IMR-90 (cell line): ENCODE measurements at regions not wholly inside any gene's neighbourhood (a gene's known extent, or its start where the extent isn't known, plus 50 kb on each side); places are given as distances from the start of the nearest gene placed in this dataset.
"Not testable (repeated sequence)": the region's sequence is repeated elsewhere in the genome, so short reads cannot be mapped to it uniquely, and the experiment has no call there.

Experiments used
- ATAC-seq: fragments of 200-7000 bp; cut with Tn5 transposase; 2 replicates; pipeline ENCODE4 v1.9.1; 2020; ENCODE audit warnings: low read depth, mild to moderate bottlenecking, moderate library complexity
- BruUV-seq: library from RNA; stranded (reverse); fragments of 400-500 nt; replicated peaks from 2 replicates; lab custom pipeline; 2021; lab: Mats Ljungman, UMichigan
- CTCF ChIA-PET: fragments of 300-600 bp; formaldehyde crosslinking; extraction: SDS; loops from one replicate; lab custom pipeline; 2021; ENCODE audit warnings: antibody characterized with exemption; lab: Yijun Ruan, JAX
- POLR2A ChIA-PET: fragments of 300-600 bp; sonication (Branson Sonifier 250); formaldehyde crosslinking; loops from one replicate; lab custom pipeline; 2022; ENCODE audit warnings: antibody characterized with exemption; ENCODE audit not compliant: unreplicated experiment; lab: Charles Lee
- DNase-seq: peaks from one replicate; pipeline ENCODE4 v3.0.0; 2013
- H2AFZ ChIP-seq: replicated peaks from 2 replicates; pipeline ENCODE3; 2013; ENCODE audit warnings: low read length, mild to moderate bottlenecking; ENCODE audit not compliant: poor library complexity
- H2AK5ac ChIP-seq: 2 replicates; pipeline ENCODE4 v1.6.1; 2013; ENCODE audit warnings: low read depth, low read length, inconsistent platforms
- H2AK9ac ChIP-seq: replicated peaks from 2 replicates; pipeline ENCODE3; 2013; ENCODE audit warnings: mild to moderate bottlenecking, low read depth, low read length, moderate library complexity; ENCODE audit not compliant: poor library complexity
- H2BK120ac ChIP-seq: 2 replicates; pipeline ENCODE4 v1.6.1; 2013; ENCODE audit warnings: low read depth, low read length, inconsistent platforms
- H2BK15ac ChIP-seq: 3 replicates; pipeline ENCODE4 v1.6.1; 2013; ENCODE audit warnings: low read depth, low read length, inconsistent platforms
- H2BK20ac ChIP-seq: 2 replicates; pipeline ENCODE4 v1.6.1; 2013; ENCODE audit warnings: low read depth, mild to moderate bottlenecking, inconsistent platforms, low read length, moderate library complexity
- H2BK5ac ChIP-seq: 2 replicates; pipeline ENCODE4 v1.6.1; 2013; ENCODE audit warnings: mild to moderate bottlenecking, low read depth, low read length, inconsistent platforms; ENCODE audit not compliant: poor library complexity, severe bottlenecking
- H3K14ac ChIP-seq: replicated peaks from 2 replicates; pipeline ENCODE4 v1.6.1; 2013; ENCODE audit warnings: low read depth, low read length, inconsistent platforms
- H3K18ac ChIP-seq: 2 replicates; pipeline ENCODE4 v1.6.1; 2013; ENCODE audit warnings: low read depth, low read length, control low read depth
- H3K23ac ChIP-seq: 2 replicates; pipeline ENCODE4 v1.6.1; 2013; ENCODE audit warnings: low read depth, low read length, inconsistent platforms
- H3K27ac ChIP-seq: 2 replicates; pipeline ENCODE4 v1.5.1; 2013; ENCODE audit warnings: mild to moderate bottlenecking, control low read depth, low read length; ENCODE audit not compliant: insufficient read depth
- H3K27me3 ChIP-seq: 2 replicates; pipeline ENCODE4 v1.6.1; 2013; ENCODE audit warnings: low read length; ENCODE audit not compliant: control insufficient read depth, insufficient read depth
- H3K36me3 ChIP-seq: 2 replicates; pipeline ENCODE4 v1.6.1; 2013; ENCODE audit warnings: low read length, mixed read lengths; ENCODE audit not compliant: control insufficient read depth, insufficient read depth
- H3K4ac ChIP-seq: 2 replicates; pipeline ENCODE4 v1.6.1; 2013; ENCODE audit warnings: low read depth, low read length, inconsistent platforms
- H3K4me1 ChIP-seq: 2 replicates; pipeline ENCODE4 v1.6.1; 2013; ENCODE audit warnings: low read length, mixed read lengths; ENCODE audit not compliant: control insufficient read depth, insufficient read depth
- H3K4me2 ChIP-seq: 2 replicates; pipeline ENCODE4 v1.6.1; 2013; ENCODE audit warnings: low read depth, mild to moderate bottlenecking, control low read depth, low read length, moderate library complexity
- H3K4me3 ChIP-seq: 2 replicates; pipeline ENCODE4 v1.5.1; 2013; ENCODE audit warnings: low read depth, mild to moderate bottlenecking, control low read depth, low read length, moderate library complexity; ENCODE audit not compliant: insufficient read depth
- H3K56ac ChIP-seq: 2 replicates; pipeline ENCODE4 v1.6.1; 2013; ENCODE audit warnings: low read length, inconsistent platforms; ENCODE audit not compliant: insufficient read depth; ENCODE audit errors: extremely low read depth
- H3K79me1 ChIP-seq, 2 experiments: 2 replicates each; pipeline ENCODE4 v1.6.1; 2013; ENCODE audit warnings: low read length in 2 of 2, inconsistent platforms in 1 of 2, low read depth in 1 of 2
- H3K9ac ChIP-seq: 2 replicates; pipeline ENCODE4 v1.6.1; 2013; ENCODE audit warnings: low read depth, low read length, control low read depth
- H3K9me1 ChIP-seq: 2 replicates; pipeline ENCODE4 v1.6.1; 2013; ENCODE audit warnings: low read length, inconsistent platforms; ENCODE audit not compliant: insufficient read depth
- H3K9me3 ChIP-seq: 2 replicates; pipeline ENCODE4 v1.6.1; 2013; ENCODE audit warnings: low read length; ENCODE audit not compliant: control insufficient read depth, insufficient read depth
- H4K20me1 ChIP-seq: 2 replicates; pipeline ENCODE4 v1.6.1; 2013; ENCODE audit warnings: low read length, inconsistent platforms; ENCODE audit not compliant: insufficient read depth
- H4K5ac ChIP-seq: 2 replicates; pipeline ENCODE4 v1.6.1; 2013; ENCODE audit warnings: mild to moderate bottlenecking, low read depth, low read length, control low read depth
- H4K8ac ChIP-seq, 2 experiments: 2 replicates each; pipeline ENCODE4 v1.6.1; 2013; ENCODE audit warnings: low read depth in 2 of 2, low read length in 2 of 2, control low read depth in 1 of 2, inconsistent platforms in 1 of 2
- H4K91ac ChIP-seq: 2 replicates; pipeline ENCODE4 v1.6.1; 2013; ENCODE audit warnings: low read depth, low read length, inconsistent platforms; ENCODE audit not compliant: insufficient read depth
- FOS ChIP-seq: fragments of 150-350 bp; IDR thresholded peaks from 2 replicates; pipeline ENCODE4 v1.6.1; 2016; ENCODE audit warnings: low read depth, low read length
- MXI1 ChIP-seq: IDR thresholded peaks from 2 replicates; pipeline ENCODE4 v1.6.1; 2012; ENCODE audit warnings: low read depth, mild to moderate bottlenecking, low read length, moderate library complexity, borderline replicate concordance
- RAD21 ChIP-seq: IDR thresholded peaks from 2 replicates; pipeline ENCODE4 v1.6.1; 2012; ENCODE audit warnings: low read length, improper control_type of control experiment
- RCOR1 ChIP-seq: IDR thresholded peaks from 2 replicates; pipeline ENCODE4 v1.6.1; 2012; ENCODE audit warnings: mild to moderate bottlenecking, low read length, improper control_type of control experiment; ENCODE audit not compliant: insufficient replicate concordance
- RFX5 ChIP-seq: IDR thresholded peaks from 2 replicates; pipeline ENCODE4 v1.8.0; 2012; ENCODE audit warnings: low read depth, mild to moderate bottlenecking, low read length, moderate library complexity
- USF2 ChIP-seq: fragments of 150-350 bp; IDR thresholded peaks from 2 replicates; pipeline ENCODE4 v1.6.1; 2017; ENCODE audit warnings: mild to moderate bottlenecking, antibody characterized with exemption, low read length, low read depth
- WGBS, 2 experiments: methylation state at CpG; one replicate each; pipeline versions ENCODE4 v1.1.5 to v1.1.7; 2013; ENCODE audit warnings: missing lambda C conversion rate in 2 of 2; ENCODE audit not compliant: insufficient read length in 1 of 2; ENCODE audit errors: extremely low coverage in 2 of 2; 5-methylcytosine and 5-hydroxymethylcytosine counted together
- dilution Hi-C: fragments of 300-500 bp; cut with HindIII; formaldehyde crosslinking; loops from one replicate; pipeline ENCODE4 v1.14.3; 2018; ENCODE audit warnings: low sequenced_read_pairs; ENCODE audit not compliant: unreplicated experiment
- in situ Hi-C: fragments of 300-500 bp; cut with MboI; formaldehyde crosslinking; loops from 3 replicates; pipeline ENCODE4 v1.14.3; 2019; ENCODE audit warnings: low sequenced_read_pairs, inconsistent platforms, mixed read lengths
- intact Hi-C: fragments of 100-400 bp; cut with micrococcal nuclease; formaldehyde crosslinking; loops from 2 replicates; pipeline ENCODE4 v1.10.0; 2022

- CTCF ChIA-PET: no interaction called here
- no peak overlapping the region for H3K56ac ChIP-seq
- dilution Hi-C loops (no loop called here), in situ Hi-C loops (no loop called here), intact Hi-C loops (no loop called here)
- TF ChIP-seq MXI1 (no peak), FOS (no peak), USF2 (no peak), RFX5 (no peak), RCOR1 (no peak), RAD21 (no peak)
- H4K5ac ChIP-seq: no peak overlapping the region
- H3K27me3 ChIP-seq: no peaks in the 10 kb centered on the region
- WGBS, 2 experiments: no CpG with 5 or more reads among the region's 8 CpGs
- no peak overlapping the region for H2AFZ ChIP-seq
- ATAC-seq (no peak), DNase-seq (no peak)
- no peak overlapping the region for H2AK5ac ChIP-seq
- no peak overlapping the region for H2BK5ac ChIP-seq
- H2BK15ac ChIP-seq: no peak overlapping the region
- no peak overlapping the region for H3K4me2 ChIP-seq
- H4K8ac ChIP-seq: no peak overlapping the region
- no peak overlapping the region for H3K18ac ChIP-seq
- no peak overlapping the region for H3K14ac ChIP-seq
- no peaks in the 10 kb centered on the region for H3K9me1 ChIP-seq
- no TSS peak for BruUV-seq
- H3K79me1 ChIP-seq: no peaks in the 10 kb centered on the region
- H4K20me1 ChIP-seq: no peaks in the 10 kb centered on the region
- H2AK9ac ChIP-seq: no peak overlapping the region
- no peak overlapping the region for H3K4me3 ChIP-seq
- no peak overlapping the region for H3K4ac ChIP-seq
- no peak overlapping the region for H3K9ac ChIP-seq
- H3K9me3 ChIP-seq: no peaks in the 10 kb centered on the region
- no peak overlapping the region for H3K27ac ChIP-seq
- no peaks in the 10 kb centered on the region for H3K36me3 ChIP-seq
- H3K4me1 ChIP-seq: no peaks in the 10 kb centered on the region
- no peak overlapping the region for H4K91ac ChIP-seq
- no peak overlapping the region for H2BK120ac ChIP-seq
- no peak overlapping the region for H2BK20ac ChIP-seq
- H3K23ac ChIP-seq: no peak overlapping the region
- POLR2A ChIA-PET: no interaction called here
Observed at GRCh38 chr5:112586596-112587062, 151.1 kb upstream of the APC start.

- H3K9ac ChIP-seq, H4K20me1 ChIP-seq, H4K5ac ChIP-seq, H3K23ac ChIP-seq, CTCF ChIA-PET, H3K9me3 ChIP-seq, H3K56ac ChIP-seq, in situ Hi-C loops, H2BK20ac ChIP-seq, ATAC-seq, H3K4me2 ChIP-seq, intact Hi-C loops, H3K36me3 ChIP-seq, H4K8ac ChIP-seq, H3K4me3 ChIP-seq, H3K4me1 ChIP-seq, H2AK5ac ChIP-seq, H3K27ac ChIP-seq, H2BK120ac ChIP-seq, H3K14ac ChIP-seq, H2AFZ ChIP-seq, BruUV-seq, H3K4ac ChIP-seq, H3K27me3 ChIP-seq, H3K9me1 ChIP-seq, H2BK5ac ChIP-seq, DNase-seq, H4K91ac ChIP-seq, dilution Hi-C loops, H2AK9ac ChIP-seq, H3K18ac ChIP-seq, H3K79me1 ChIP-seq, POLR2A ChIA-PET, H2BK15ac ChIP-seq: not testable (repeated sequence)
- WGBS, 2 experiments: no CpG with 5 or more reads among the region's 1 CpG
Observed at GRCh38 chr5:112590858-112591257, 146.8 kb upstream of the APC start.
